Activated CD4-positive, alpha-beta T cell treated with anti-CD3 and anti-CD28 coated beads, Interleukin-2, amount 50 U/mL, for 1 hour (primary cell): ENCODE measurements at regions not wholly inside any gene's neighbourhood (a gene's known extent, or its start where the extent isn't known, plus 50 kb on each side); places are given as distances from the start of the nearest gene placed in this dataset.

ENCODE experiments used
- DNase-seq: peaks from one replicate; pipeline ENCODE4 v3.0.0-alpha.2; 2020

- no peak for DNase-seq
These were observed 117.6 kb downstream of the SLC25A47 start for GRCh38 chr14:100440758-100441203.

- DNase-seq = no peak
These were observed 118.3 kb downstream of the SLC25A47 start for GRCh38 chr14:100441271-100441947.

GRCh38 chr14:100442036-100442435 lies 118.9 kb downstream of the SLC25A47 start:
- DNase-seq = no peak

GRCh38 chr14:100442498-100443490 lies 119.7 kb downstream of the SLC25A47 start:
- no peak for DNase-seq

GRCh38 chr14:100443603-100444002 lies 120.5 kb downstream of the SLC25A47 start:
- no peak for DNase-seq

GRCh38 chr14:100445436-100446088 lies 122.4 kb downstream of the SLC25A47 start:
- no peak for DNase-seq

- DNase-seq = no peak
These were observed 123.4 kb downstream of the SLC25A47 start for GRCh38 chr14:100446572-100446971.

GRCh38 chr14:100448376-100448775 lies 125.2 kb downstream of the SLC25A47 start:
- no peak for DNase-seq

- no peak for DNase-seq
These were observed 126.3 kb downstream of the SLC25A47 start for GRCh38 chr14:100449225-100449987.

GRCh38 chr14:100450049-100450448 lies 126.9 kb downstream of the SLC25A47 start:
- no peak for DNase-seq

GRCh38 chr14:100450736-100451135 lies 127.6 kb downstream of the SLC25A47 start:
- DNase-seq = no peak

- DNase-seq = no peak
These were observed 128.1 kb downstream of the SLC25A47 start for GRCh38 chr14:100451264-100451663.

GRCh38 chr14:100453930-100454329 lies 130.8 kb downstream of the SLC25A47 start:
- DNase-seq = no peak

GRCh38 chr14:100454437-100454836 lies 131.3 kb downstream of the SLC25A47 start:
- DNase-seq = no peak

- DNase-seq = no peak
These were observed 123.3 kb downstream of the BEGAIN start for GRCh38 chr14:100463937-100464336.

- DNase-seq = no peak
These were observed 120.9 kb downstream of the BEGAIN start for GRCh38 chr14:100466111-100466856.

- DNase-seq = no peak
These were observed 120.0 kb downstream of the BEGAIN start for GRCh38 chr14:100467046-100467750.

- no peak for DNase-seq
These were observed 119.3 kb downstream of the BEGAIN start for GRCh38 chr14:100467939-100468338.

GRCh38 chr14:100468557-100468956 lies 118.7 kb downstream of the BEGAIN start:
- DNase-seq = no peak

GRCh38 chr14:100469632-100470522 lies 117.3 kb downstream of the BEGAIN start:
- no peak for DNase-seq
